ENCODE measurements at regions not wholly inside any gene's neighbourhood (a gene's known extent, or its start where the extent isn't known, plus 50 kb on each side); places are given as distances from the start of the nearest gene placed in this dataset.

- no peak for DNase-seq (ENCODE audit: low read depth, low spot score)
These were observed 1183.1 kb downstream of the ZPLD1 start for GRCh38 chr3:103617961-103618360.

DNA sequence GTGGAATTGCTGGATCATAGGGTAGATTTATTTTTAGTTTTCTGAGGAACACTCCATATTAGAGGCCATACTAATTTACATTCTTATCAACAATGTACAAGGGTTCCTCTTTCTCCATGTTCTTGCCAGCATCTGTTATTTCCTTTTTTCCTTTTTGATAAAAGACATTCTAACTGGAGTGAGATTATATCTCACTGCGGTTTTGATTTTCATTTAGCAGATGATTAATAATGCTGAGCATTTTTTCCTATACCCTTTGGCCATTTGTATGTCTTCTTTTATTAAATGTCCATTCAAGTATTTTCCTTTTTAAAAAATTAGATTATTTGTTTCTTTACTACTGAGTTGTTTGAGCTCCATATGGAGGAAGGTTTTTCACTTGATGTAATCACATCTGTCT, 1189.5 kb downstream of the ZPLD1 start:
- no peak for DNase-seq (ENCODE audit: low read depth, low spot score)

- DNase-seq (ENCODE audit: low read depth, low spot score): no peak
These were observed 1194.6 kb downstream of the ZPLD1 start for GRCh38 chr3:103629391-103629790.

GRCh38 chr3:103644450-103644849, 1209.6 kb downstream of the ZPLD1 start:
- DNase-seq (ENCODE audit: low read depth, low spot score): no peak

DNA sequence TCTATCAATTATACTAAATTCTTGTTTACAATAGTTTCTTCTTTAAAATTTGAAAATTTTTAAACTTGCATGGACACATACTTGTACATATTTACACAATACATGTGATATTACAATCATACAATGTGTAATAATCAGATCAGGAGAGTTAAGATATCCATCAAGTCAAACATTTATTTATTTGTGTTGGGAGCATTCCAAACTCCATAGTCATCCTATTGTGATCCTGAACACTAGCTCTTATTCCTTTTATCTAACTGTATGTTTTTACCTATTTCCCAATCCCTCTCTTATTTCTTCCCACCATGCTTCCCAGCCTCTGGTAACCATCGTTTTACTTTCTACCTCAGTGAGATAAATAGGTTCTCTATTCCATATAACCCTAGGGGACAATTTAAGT, 1219.2 kb downstream of the ZPLD1 start:
- no peak for DNase-seq (ENCODE audit: low read depth, low spot score)

GRCh38 chr3:103657756-103658155, 1222.9 kb downstream of the ZPLD1 start:
- DNase-seq (ENCODE audit: low read depth, low spot score): no peak

- no peak for DNase-seq (ENCODE audit: low read depth, low spot score)
These were observed 1226.0 kb downstream of the ZPLD1 start for GRCh38 chr3:103660810-103661209.

DNA sequence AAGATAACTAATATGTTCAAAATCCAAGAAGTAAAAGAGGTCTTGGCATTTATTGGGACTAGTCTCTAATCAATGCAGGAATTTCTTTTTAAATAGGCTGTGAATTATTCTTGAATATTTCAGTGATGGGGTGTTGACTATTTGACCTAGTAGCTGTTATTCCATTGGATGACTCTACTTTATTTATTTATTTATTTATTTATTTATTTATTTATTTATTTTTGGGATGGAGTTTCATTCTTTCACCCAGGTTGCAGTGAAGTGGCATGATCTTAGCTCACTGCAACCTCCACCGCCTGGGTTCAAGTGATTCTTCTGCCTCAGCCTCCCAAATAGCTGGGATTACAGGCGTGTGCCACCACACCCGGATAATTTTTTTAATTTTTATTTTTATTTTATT, 1227.8 kb downstream of the ZPLD1 start:
- no peak for DNase-seq (ENCODE audit: low read depth, low spot score)

- no peak for DNase-seq (ENCODE audit: low read depth, low spot score)
These were observed 1237.5 kb downstream of the ZPLD1 start for GRCh38 chr3:103672346-103672745.

DNA sequence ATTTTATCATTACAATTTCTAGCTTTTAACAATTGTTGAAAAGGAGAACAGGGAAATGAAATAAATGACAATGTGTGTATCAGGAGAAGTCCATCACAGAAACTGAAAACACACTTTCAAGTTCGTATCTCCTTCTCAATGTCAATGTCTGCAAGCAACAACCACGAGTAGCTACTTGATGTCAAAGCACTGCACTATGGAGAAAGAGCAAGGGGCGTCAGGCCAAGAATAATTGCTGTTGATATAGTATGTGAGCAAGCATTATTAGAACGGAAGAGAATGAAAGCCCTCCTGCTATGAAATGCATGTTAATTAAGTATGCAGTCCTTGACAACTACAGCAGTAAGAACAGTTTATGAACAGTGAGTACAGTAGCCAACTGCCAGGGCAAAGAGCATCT, 1250.1 kb downstream of the ZPLD1 start:
- DNase-seq (ENCODE audit: low read depth, low spot score): no peak

- no peak for DNase-seq (ENCODE audit: low read depth, low spot score)
These were observed 1251.1 kb downstream of the ZPLD1 start for GRCh38 chr3:103685939-103686338.

DNA sequence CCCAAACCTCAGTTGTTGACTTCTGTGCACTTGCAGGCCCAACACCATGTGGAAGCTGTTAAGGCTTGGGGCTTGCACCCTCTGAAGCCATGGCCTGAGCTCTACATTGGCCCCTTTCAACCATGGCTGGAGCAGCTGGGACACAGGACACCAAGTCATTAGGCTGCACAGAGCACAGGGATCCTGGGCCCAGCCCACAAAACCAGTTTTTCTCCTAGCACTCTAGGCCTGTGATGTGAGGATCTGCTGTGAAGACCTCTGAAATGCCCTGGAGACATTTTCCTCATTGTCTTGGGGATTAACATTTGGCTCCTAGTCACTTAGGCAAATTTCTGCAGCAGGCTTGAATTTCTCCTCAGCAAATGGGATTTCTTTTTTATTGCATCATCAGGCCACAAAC, 1255.7 kb downstream of the ZPLD1 start:
- no peak for DNase-seq (ENCODE audit: low read depth, low spot score)

- no peak for DNase-seq (ENCODE audit: low read depth, low spot score)
These were observed 1259.0 kb downstream of the ZPLD1 start for GRCh38 chr3:103693831-103694230.

GRCh38 chr3:103698646-103699045, 1263.8 kb downstream of the ZPLD1 start:
- no peak for DNase-seq (ENCODE audit: low read depth, low spot score)

GRCh38 chr3:103699228-103699627, 1264.4 kb downstream of the ZPLD1 start:
- no peak for DNase-seq (ENCODE audit: low read depth, low spot score)

DNA sequence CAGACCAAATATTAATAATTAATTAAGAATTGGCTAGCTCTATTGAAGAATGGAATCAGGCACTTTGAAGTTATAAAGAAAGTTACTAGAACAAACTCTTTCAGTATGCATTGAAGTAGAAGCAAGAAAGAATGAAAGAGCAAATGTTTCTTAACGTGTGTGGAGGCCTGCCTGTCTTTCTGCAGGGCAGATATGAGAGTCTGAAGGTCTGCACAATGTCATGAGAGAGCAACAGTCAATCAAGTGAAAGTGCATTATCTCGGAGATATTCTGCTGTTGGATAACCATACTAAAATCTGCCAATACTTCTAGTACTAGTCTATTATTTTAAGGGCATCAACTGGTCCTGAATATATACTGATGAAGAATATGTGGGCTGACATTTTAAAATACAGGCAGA, 1270.8 kb downstream of the ZPLD1 start:
- DNase-seq (ENCODE audit: low read depth, low spot score): no peak

GRCh38 chr3:103706671-103707070, 1271.9 kb downstream of the ZPLD1 start:
- no peak for DNase-seq (ENCODE audit: low read depth, low spot score)

DNA sequence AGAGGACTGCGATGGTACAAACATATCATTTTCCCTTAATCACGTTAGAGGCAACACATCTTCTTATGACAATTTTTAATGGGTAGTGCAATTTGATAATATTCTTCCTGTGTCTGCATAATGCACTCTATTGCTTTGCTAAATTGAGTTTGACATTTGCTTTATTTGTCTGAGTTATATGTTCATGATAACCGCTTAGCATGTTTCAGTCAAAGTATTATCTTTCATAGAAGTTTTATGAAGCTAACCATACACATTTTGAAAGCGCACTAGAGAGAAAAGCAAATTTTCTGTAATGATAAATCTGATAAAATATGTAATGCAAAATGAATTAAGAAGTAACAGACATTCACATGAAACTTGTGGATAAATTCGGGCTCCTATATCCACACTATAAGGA, 1276.9 kb downstream of the ZPLD1 start:
- no peak for DNase-seq (ENCODE audit: low read depth, low spot score)

DNA sequence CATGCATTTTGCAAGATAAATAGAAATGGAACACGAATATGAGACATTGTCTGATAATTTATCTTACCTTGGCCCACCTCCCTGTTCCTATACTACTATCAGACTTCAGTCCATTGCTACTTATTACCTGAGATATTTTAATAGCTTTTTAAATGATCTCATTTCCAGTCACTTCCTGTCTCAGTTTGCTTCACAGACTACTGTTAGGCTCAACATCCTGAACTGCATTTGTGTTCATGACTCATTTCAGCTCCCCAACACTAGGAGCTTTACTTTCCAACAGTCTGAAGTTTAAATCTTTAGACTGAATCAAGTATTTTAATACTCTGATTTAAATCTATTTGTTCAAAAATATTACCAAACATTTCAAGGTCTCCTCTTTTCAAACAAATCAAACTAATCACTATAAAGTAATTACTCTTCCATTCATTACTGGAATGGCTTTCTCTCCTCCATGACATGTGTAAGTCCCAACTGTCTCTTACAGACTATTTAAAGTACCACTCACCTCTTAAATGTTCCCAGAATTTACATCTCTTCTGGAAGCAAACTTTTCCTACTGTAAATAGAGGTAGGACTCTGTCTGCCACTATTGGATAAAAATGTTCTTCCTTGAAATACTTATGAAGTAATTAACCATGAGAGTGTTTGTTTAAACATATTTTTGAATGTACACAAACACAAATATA, 1277.6 kb downstream of the ZPLD1 start:
- no peak for DNase-seq (ENCODE audit: low read depth, low spot score)

DNA sequence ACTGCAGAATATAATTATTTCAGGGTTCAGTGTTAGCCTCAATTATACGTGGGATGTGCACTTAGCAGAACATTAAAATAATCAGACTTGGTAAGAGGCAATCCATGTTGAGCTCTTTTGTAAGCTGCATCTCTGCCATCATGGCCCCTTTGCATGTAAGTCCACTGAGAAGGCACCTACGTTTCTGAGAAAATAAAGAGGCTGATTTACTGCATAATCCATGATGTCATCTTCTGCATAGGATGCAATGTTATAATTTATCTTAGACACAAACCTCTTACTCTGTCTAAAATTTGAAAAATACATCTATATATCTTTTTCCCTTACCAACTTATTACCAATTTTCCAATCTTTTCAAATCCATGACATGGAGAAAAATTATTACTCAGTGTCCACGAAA, 1294.7 kb downstream of the ZPLD1 start:
- DNase-seq (ENCODE audit: low read depth, low spot score): no peak

- no peak for DNase-seq (ENCODE audit: low read depth, low spot score)
These were observed 1295.9 kb downstream of the ZPLD1 start for GRCh38 chr3:103730744-103731143.

DNA sequence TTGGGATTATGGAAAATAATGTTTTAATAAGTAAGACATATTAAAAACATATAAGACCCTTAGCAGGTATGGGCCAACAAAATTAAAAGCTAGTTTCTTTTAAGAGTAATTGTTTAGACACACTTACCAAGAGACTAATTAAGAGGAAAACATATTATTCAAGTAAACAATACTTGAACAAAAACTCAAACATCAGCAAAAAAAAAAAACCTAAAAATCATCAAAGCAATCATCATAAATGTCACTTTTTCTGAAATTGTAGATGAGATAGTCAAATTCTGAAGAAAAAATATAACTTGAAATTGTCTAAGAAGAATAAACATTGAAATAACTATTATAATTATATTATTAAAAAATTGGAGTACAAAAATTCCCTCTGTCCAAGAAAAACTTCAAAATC, 1318.2 kb downstream of the ZPLD1 start:
- no peak for DNase-seq (ENCODE audit: low read depth, low spot score)

GRCh38 chr3:103767635-103768034, 1332.8 kb downstream of the ZPLD1 start:
- DNase-seq (ENCODE audit: low read depth, low spot score): no peak

GRCh38 chr3:103785017-103785416, 1350.2 kb downstream of the ZPLD1 start:
- no peak for DNase-seq (ENCODE audit: low read depth, low spot score)
